ENCODE measurements at regions not wholly inside any gene's neighbourhood (a gene's known extent, or its start where the extent isn't known, plus 50 kb on each side); places are given as distances from the start of the nearest gene placed in this dataset.

DNA sequence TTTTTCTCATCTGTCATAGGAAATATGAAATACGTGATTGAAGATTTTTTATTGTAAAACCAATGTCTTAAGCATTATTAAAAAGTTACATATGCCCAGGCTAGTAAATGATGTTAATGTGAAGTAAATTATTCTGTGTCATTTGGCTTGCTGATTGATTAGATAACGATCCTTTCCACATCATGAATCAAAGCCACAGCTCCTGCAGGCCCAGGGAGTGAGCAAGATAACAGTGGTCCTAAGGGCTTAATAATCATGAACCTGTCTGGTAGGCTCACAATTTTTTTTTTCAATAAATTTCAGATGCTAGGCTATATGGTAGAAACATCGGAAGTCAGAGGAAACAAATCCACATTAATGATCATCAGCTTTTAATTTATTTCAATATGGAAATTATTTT, 269.0 kb upstream of the SLC10A2 start:
- Histone ChIP-seq H3K36me3 (ENCODE audit: low read depth) (no peaks in the 10 kb centered on the region), H3K4me3 (no peak overlapping the region), H3K9me3 (no peaks in the 10 kb centered on the region), H3K4me1 (ENCODE audit: low read depth) (no peaks in the 10 kb centered on the region)
- ATAC-seq: no peak
- no peak for DNase-seq
- intact Hi-C loops (cut with DNase I, micrococcal nuclease): no loop called here
- TF ChIP-seq, protein P1, sequence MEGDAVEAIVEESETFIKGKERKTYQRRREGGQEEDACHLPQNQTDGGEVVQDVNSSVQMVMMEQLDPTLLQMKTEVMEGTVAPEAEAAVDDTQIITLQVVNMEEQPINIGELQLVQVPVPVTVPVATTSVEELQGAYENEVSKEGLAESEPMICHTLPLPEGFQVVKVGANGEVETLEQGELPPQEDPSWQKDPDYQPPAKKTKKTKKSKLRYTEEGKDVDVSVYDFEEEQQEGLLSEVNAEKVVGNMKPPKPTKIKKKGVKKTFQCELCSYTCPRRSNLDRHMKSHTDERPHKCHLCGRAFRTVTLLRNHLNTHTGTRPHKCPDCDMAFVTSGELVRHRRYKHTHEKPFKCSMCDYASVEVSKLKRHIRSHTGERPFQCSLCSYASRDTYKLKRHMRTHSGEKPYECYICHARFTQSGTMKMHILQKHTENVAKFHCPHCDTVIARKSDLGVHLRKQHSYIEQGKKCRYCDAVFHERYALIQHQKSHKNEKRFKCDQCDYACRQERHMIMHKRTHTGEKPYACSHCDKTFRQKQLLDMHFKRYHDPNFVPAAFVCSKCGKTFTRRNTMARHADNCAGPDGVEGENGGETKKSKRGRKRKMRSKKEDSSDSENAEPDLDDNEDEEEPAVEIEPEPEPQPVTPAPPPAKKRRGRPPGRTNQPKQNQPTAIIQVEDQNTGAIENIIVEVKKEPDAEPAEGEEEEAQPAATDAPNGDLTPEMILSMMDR (IDR thresholded peaks at IDR 0.05): no peak

DNA sequence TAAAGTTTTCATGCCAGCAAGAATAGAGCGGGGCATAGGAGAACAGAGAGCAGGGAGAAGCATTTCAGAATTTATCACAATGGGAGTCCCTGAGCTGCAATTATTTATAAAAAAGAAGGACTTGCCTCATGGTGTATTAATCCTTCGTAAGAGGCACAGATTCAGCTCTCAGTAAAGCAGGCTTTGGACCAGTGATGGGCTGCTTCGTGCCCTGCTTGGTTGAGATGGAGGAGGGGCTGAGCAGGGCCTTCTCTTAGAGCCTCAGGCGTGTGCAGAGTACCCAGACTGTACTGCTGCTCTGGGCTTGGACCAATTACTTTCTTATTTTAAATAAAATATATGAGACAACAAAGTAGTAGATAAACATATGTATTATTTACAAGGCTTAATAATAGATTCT, 265.7 kb upstream of the SLC10A2 start:
- H3K9me3 ChIP-seq: no peaks in the 10 kb centered on the region
- DNase-seq (no peak), ATAC-seq (no peak)
- no peak overlapping the region for H3K4me3 ChIP-seq
- H3K36me3 ChIP-seq (ENCODE audit: low read depth): no peaks in the 10 kb centered on the region
- intact Hi-C loops (cut with DNase I, micrococcal nuclease): no loop called here
- TF ChIP-seq, protein P1 (IDR thresholded peaks at IDR 0.05): no peak
- no peaks in the 10 kb centered on the region for H3K4me1 ChIP-seq (ENCODE audit: low read depth)

DNA sequence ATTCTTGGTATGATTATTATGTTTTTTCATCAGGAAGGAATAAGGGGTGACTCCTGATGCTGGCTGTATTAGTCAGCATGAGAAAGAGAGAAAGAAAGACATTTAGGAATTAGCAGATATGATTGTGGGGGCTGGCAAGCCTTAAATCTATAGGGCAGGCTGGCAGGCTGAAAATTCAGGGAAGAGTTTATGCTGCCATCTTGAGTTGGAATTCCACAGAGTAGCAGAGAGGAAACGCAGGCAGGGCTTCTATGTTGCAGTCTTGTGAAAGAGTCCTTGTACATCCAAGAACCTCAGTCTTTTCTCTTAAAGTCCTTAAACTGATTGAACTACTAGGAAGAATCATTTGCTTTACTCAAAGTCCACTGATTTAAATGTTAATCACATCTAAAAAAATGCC, 262.7 kb upstream of the SLC10A2 start:
- Histone ChIP-seq H3K4me3 (no peak overlapping the region), H3K36me3 (ENCODE audit: low read depth) (no peaks in the 10 kb centered on the region), H3K4me1 (ENCODE audit: low read depth) (no peaks in the 10 kb centered on the region), H3K9me3 (no peaks in the 10 kb centered on the region)
- TF ChIP-seq, protein P1 (IDR thresholded peaks at IDR 0.05): no peak
- intact Hi-C loops (cut with DNase I, micrococcal nuclease): no loop called here
- no peak for ATAC-seq
- DNase-seq: no peak

DNA sequence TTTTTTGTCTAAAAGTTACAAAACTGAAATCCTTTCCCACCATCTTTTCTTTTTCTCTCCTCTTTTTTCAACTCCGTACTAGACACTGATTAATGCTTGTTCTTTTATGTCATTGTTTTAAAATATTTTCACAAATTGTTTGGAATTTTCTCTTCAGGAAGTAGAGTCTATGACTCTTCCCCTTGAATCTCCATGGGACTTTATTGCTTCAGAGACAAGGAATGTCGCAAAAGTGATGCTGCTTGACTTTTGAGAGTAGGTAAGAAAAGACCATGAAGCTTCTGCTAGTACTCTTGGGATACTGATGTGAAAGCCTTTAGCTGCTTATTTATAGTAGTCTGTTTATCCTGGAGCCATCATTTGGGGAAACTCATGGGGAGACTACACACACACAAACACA, 260.1 kb upstream of the SLC10A2 start:
- intact Hi-C loops (cut with DNase I, micrococcal nuclease): no loop called here
- no peak for ATAC-seq

DNA sequence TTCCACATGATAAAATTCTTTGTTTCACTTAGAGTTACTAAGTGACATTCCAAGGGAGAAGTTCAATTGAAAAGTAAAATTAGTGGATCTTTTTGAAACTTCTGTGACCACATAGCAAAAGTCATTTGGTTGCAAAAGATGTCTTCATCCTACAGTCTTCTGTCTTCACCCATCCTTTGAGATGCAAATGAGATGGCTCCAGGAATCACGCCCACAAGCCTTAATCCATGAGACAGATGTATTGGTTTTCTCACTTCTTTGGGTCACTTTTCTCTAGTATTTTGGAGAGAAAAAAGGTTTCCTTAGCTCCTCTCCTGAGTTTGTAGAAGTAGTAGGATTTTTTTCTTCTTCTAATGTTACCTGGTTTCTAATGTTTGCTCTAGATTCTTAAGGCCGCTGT, 259.5 kb upstream of the SLC10A2 start:
- TF ChIP-seq, protein P1 (IDR thresholded peaks at IDR 0.05): no peak
- Histone ChIP-seq H3K9me3 (no peaks in the 10 kb centered on the region), H3K36me3 (ENCODE audit: low read depth) (no peaks in the 10 kb centered on the region), H3K4me1 (ENCODE audit: low read depth) (no peaks in the 10 kb centered on the region), H3K4me3 (no peak overlapping the region)
- no peak for ATAC-seq
- intact Hi-C loops (cut with DNase I, micrococcal nuclease): no loop called here
- DNase-seq: no peak

More for the DNA sequence above, 260.1 kb upstream of the SLC10A2 start:
- H3K4me3 ChIP-seq: no peak overlapping the region
- no peaks in the 10 kb centered on the region for H3K36me3 ChIP-seq (ENCODE audit: low read depth)
- H3K4me1 ChIP-seq (ENCODE audit: low read depth): no peaks in the 10 kb centered on the region
- H3K9me3 ChIP-seq: no peaks in the 10 kb centered on the region
- no peak for DNase-seq
- TF ChIP-seq, protein P1 (IDR thresholded peaks at IDR 0.05): no peak

DNA sequence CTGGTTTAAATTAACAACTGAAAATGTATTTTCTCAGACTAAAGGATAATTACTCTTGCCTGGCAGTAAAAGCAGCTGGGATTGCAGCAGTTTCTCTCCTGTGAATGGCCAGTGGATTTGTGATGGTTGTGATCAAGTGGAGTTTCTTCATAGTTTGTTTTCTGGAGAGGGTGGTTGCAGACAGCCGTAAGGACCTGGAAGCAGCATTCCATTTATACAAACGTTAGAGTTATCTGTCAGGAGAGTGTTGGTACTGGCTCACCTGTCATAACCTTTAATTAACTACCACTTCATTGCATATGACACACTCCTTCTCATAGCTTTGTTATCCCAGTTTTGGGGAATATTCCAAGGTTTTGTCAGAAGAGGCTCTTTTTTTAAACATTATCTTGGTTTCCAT, 258.4 kb upstream of the SLC10A2 start:
- no peak for DNase-seq
- intact Hi-C loops (cut with DNase I, micrococcal nuclease): no loop called here
- no peak for ATAC-seq
- TF ChIP-seq, protein P1 (IDR thresholded peaks at IDR 0.05): no peak
- no peaks in the 10 kb centered on the region for H3K4me1 ChIP-seq (ENCODE audit: low read depth)
- no peaks in the 10 kb centered on the region for H3K36me3 ChIP-seq (ENCODE audit: low read depth)
- no peaks in the 10 kb centered on the region for H3K9me3 ChIP-seq
- H3K4me3 ChIP-seq: no peak overlapping the region
